ENCODE measurements at regions not wholly inside any gene's neighbourhood (a gene's known extent, or its start where the extent isn't known, plus 50 kb on each side); places are given as distances from the start of the nearest gene placed in this dataset.

GRCh38 chr3:28012830-28013229 lies 228.6 kb upstream of the CMC1 start:
- no peak overlapping the region for H3K4me3 ChIP-seq (ENCODE audit: low read length)
- no peaks in the 10 kb centered on the region for H3K36me3 ChIP-seq (ENCODE audit: insufficient read depth, low read length)
- H3K27ac ChIP-seq (ENCODE audit: low read length), result no peak overlapping the region
- no peaks in the 10 kb centered on the region for H3F3A ChIP-seq (ENCODE audit: insufficient read depth, low read length, poor library complexity, severe bottlenecking)
- no peak overlapping the region for H3K9ac ChIP-seq (ENCODE audit: low read length)
- H3K4me2 ChIP-seq (ENCODE audit: low read length), result no peak overlapping the region
- H3K9me3 ChIP-seq (ENCODE audit: low read length), result no peaks in the 10 kb centered on the region
- H3K9me2 ChIP-seq (ENCODE audit: insufficient read depth, low read length), result no peaks in the 10 kb centered on the region
- H2AFZ ChIP-seq (ENCODE audit: low read depth, low read length), result no peak overlapping the region
- no peaks in the 10 kb centered on the region for H3K27me3 ChIP-seq (ENCODE audit: insufficient read depth, low read depth, low read length)
- TF ChIP-seq REST (IDR thresholded peaks at IDR 0.05; ENCODE audit: borderline replicate concordance) (no peak), EZH2 (IDR thresholded peaks at IDR 0.05; ENCODE audit: borderline replicate concordance, insufficient read depth, low read length, poor library complexity, severe bottlenecking) (no peak), RAD21 (conservative IDR thresholded peaks at IDR 0.05) (no peak), TAF1 (IDR thresholded peaks at IDR 0.05; ENCODE audit: low read depth) (no peak), CTCF (IDR thresholded peaks at IDR 0.05; ENCODE audit: poor library complexity, severe bottlenecking) (no peak), EP300 (conservative IDR thresholded peaks at IDR 0.05; ENCODE audit: poor library complexity, severe bottlenecking) (no peak), POLR2AphosphoS5 (IDR thresholded peaks at IDR 0.05) (no peak), SMC3 (conservative IDR thresholded peaks at IDR 0.05; ENCODE audit: poor library complexity) (no peak), MXI1 (conservative IDR thresholded peaks at IDR 0.05; ENCODE audit: poor library complexity, severe bottlenecking) (no peak)
- H4K20me1 ChIP-seq (ENCODE audit: insufficient read depth), result no peaks in the 10 kb centered on the region
- no peaks in the 10 kb centered on the region for H3K79me2 ChIP-seq (replicated peaks; ENCODE audit: insufficient read depth, low read length)

- no peak overlapping the region for H3K27ac ChIP-seq (ENCODE audit: low read length)
- H3K36me3 ChIP-seq (ENCODE audit: insufficient read depth, low read length), result no peaks in the 10 kb centered on the region
- no peaks in the 10 kb centered on the region for H3K27me3 ChIP-seq (ENCODE audit: insufficient read depth, low read depth, low read length)
- H3K4me3 ChIP-seq (ENCODE audit: low read length), result no peak overlapping the region
- H3K79me2 ChIP-seq (replicated peaks; ENCODE audit: insufficient read depth, low read length), result no peaks in the 10 kb centered on the region
- no peak overlapping the region for H3K9ac ChIP-seq (ENCODE audit: low read length)
- no peaks in the 10 kb centered on the region for H4K20me1 ChIP-seq (ENCODE audit: insufficient read depth)
- H3K9me3 ChIP-seq (ENCODE audit: low read length), result no peaks in the 10 kb centered on the region
- no peak overlapping the region for H3K4me2 ChIP-seq (ENCODE audit: low read length)
- no peaks in the 10 kb centered on the region for H3F3A ChIP-seq (ENCODE audit: insufficient read depth, low read length, poor library complexity, severe bottlenecking)
- H2AFZ ChIP-seq (ENCODE audit: low read depth, low read length), result no peak overlapping the region
- H3K9me2 ChIP-seq (ENCODE audit: insufficient read depth, low read length), result no peaks in the 10 kb centered on the region
- TF ChIP-seq SMC3 (conservative IDR thresholded peaks at IDR 0.05; ENCODE audit: poor library complexity) (no peak), CTCF (IDR thresholded peaks at IDR 0.05; ENCODE audit: poor library complexity, severe bottlenecking) (no peak), MXI1 (conservative IDR thresholded peaks at IDR 0.05; ENCODE audit: poor library complexity, severe bottlenecking) (no peak), TAF1 (IDR thresholded peaks at IDR 0.05; ENCODE audit: low read depth) (no peak), POLR2AphosphoS5 (IDR thresholded peaks at IDR 0.05) (no peak), EZH2 (IDR thresholded peaks at IDR 0.05; ENCODE audit: borderline replicate concordance, insufficient read depth, low read length, poor library complexity, severe bottlenecking) (no peak), EP300 (conservative IDR thresholded peaks at IDR 0.05; ENCODE audit: poor library complexity, severe bottlenecking) (no peak), REST (IDR thresholded peaks at IDR 0.05; ENCODE audit: borderline replicate concordance) (no peak), RAD21 (conservative IDR thresholded peaks at IDR 0.05) (no peak)
These were observed 227.4 kb upstream of the CMC1 start for GRCh38 chr3:28013864-28014473.
